OCI-LY1 (cell line): ENCODE measurements at regions not wholly inside any gene's neighbourhood (a gene's known extent, or its start where the extent isn't known, plus 50 kb on each side); places are given as distances from the start of the nearest gene placed in this dataset.

Source experiments
- H2AFZ ChIP-seq: fragments of 200-600 bp; sonication (generic), shearing (Covaris generic); 2 replicates; pipeline ENCODE4 v1.6.0; 2014; ENCODE audit warnings: antibody characterized with exemption, mild to moderate bottlenecking, low read length
- H3F3A ChIP-seq: fragments of 200-600 bp; sonication (generic), shearing (Covaris generic); 2 replicates; pipeline ENCODE4 v1.6.0; 2014; ENCODE audit warnings: mild to moderate bottlenecking, antibody characterized with exemption, low read length, moderate library complexity; ENCODE audit not compliant: insufficient read depth
- H3K27ac ChIP-seq: fragments of 200-600 bp; sonication (generic); 2 replicates; pipeline ENCODE4 v1.5.1; 2014; ENCODE audit warnings: low read length, mixed run types, mild to moderate bottlenecking, low read depth; ENCODE audit not compliant: poor library complexity, severe bottlenecking
- H3K27me3 ChIP-seq: fragments of 200-600 bp; sonication (generic); 2 replicates; pipeline ENCODE4 v1.6.0; 2014; ENCODE audit warnings: antibody characterized with exemption, mild to moderate bottlenecking, low read length, moderate library complexity; ENCODE audit not compliant: insufficient read depth
- H3K36me3 ChIP-seq: fragments of 200-600 bp; sonication (generic); 2 replicates; pipeline ENCODE4 v1.6.1; 2014; ENCODE audit warnings: mild to moderate bottlenecking, antibody characterized with exemption, low read length, moderate library complexity, mixed read lengths; ENCODE audit not compliant: insufficient read depth
- H3K4me1 ChIP-seq: fragments of 200-600 bp; sonication (generic); 2 replicates; pipeline ENCODE4 v1.5.1; 2014; ENCODE audit warnings: mild to moderate bottlenecking, low read length, moderate library complexity; ENCODE audit not compliant: insufficient read depth, severe bottlenecking
- H3K4me2 ChIP-seq: fragments of 200-600 bp; sonication (generic), shearing (Covaris generic); 2 replicates; pipeline ENCODE4 v1.6.1; 2014; ENCODE audit warnings: low read length
- H3K4me3 ChIP-seq: fragments of 200-600 bp; sonication (generic); 2 replicates; pipeline ENCODE4 v1.5.1; 2014; ENCODE audit warnings: low read length, low read depth, mild to moderate bottlenecking, mixed read lengths; ENCODE audit not compliant: poor library complexity, severe bottlenecking
- H3K79me2 ChIP-seq: fragments of 200-600 bp; shearing (Covaris generic); 2 replicates; pipeline ENCODE4 v1.6.1; 2016; ENCODE audit warnings: mixed run types, low read length, mixed read lengths; ENCODE audit not compliant: insufficient read depth
- H3K9ac ChIP-seq: fragments of 200-600 bp; sonication (generic), shearing (Covaris generic); 2 replicates; pipeline ENCODE4 v1.6.1; 2014; ENCODE audit warnings: mild to moderate bottlenecking, low read length, mixed read lengths
- H3K9me2 ChIP-seq: fragments of 200-600 bp; sonication (generic), shearing (Covaris generic); 2 replicates; pipeline ENCODE4 v1.6.1; 2014; ENCODE audit warnings: low read depth, mild to moderate bottlenecking, low read length, mixed read lengths
- H3K9me3 ChIP-seq: fragments of 200-600 bp; shearing (Covaris generic); 2 replicates; pipeline ENCODE4 v1.6.1; 2014; ENCODE audit warnings: low read length, mixed read lengths
- H4K20me1 ChIP-seq: fragments of 200-600 bp; sonication (generic), shearing (Covaris generic); 2 replicates; pipeline ENCODE4 v1.6.0; 2016; ENCODE audit warnings: mild to moderate bottlenecking, low read length; ENCODE audit not compliant: insufficient read depth
- CTCF ChIP-seq: fragments of 200-600 bp; sonication (generic), shearing (Covaris generic); IDR thresholded peaks from 2 replicates; pipeline ENCODE4 v1.5.1; 2017; ENCODE audit warnings: mild to moderate bottlenecking, antibody characterized with exemption, low read length, moderate library complexity, mixed read lengths
- EZH2 ChIP-seq: fragments of 200-600 bp; sonication (generic), shearing (Covaris generic); IDR thresholded peaks from 2 replicates; pipeline ENCODE4 v1.8.0; 2017; ENCODE audit warnings: borderline replicate concordance, mixed run types, mild to moderate bottlenecking, antibody characterized with exemption, low read length, moderate library complexity, mixed read lengths

- Histone ChIP-seq H3K9ac (no peak overlapping the region), H3K27me3 (no peaks in the 10 kb centered on the region), H3K79me2 (no peaks in the 10 kb centered on the region), H3F3A (no peaks in the 10 kb centered on the region), H3K4me2 (no peak overlapping the region), H2AFZ (no peak overlapping the region), H4K20me1 (no peaks in the 10 kb centered on the region), H3K36me3 (no peaks in the 10 kb centered on the region), H3K9me3 (no peaks in the 10 kb centered on the region), H3K27ac (no peak overlapping the region), H3K4me3 (no peak overlapping the region), H3K9me2 (no peaks in the 10 kb centered on the region), H3K4me1 (no peaks in the 10 kb centered on the region)
- no peak for TF ChIP-seq CTCF
- no peak for TF ChIP-seq EZH2
Measured at GRCh38 chr20:7520361-7520760, 419.9 kb downstream of the HAO1 start.

GRCh38 chr20:7523288-7523687 is 417.0 kb downstream of the HAO1 start:
- TF ChIP-seq CTCF (no peak), EZH2 (no peak)

GRCh38 chr20:7540018-7540417 is 400.2 kb downstream of the HAO1 start:
- TF ChIP-seq CTCF (no peak), EZH2 (no peak)
- Histone ChIP-seq H3K9me2 (no peaks in the 10 kb centered on the region), H4K20me1 (no peaks in the 10 kb centered on the region)

More at GRCh38 chr20:7523288-7523687, 417.0 kb downstream of the HAO1 start:
- H3K9me3 ChIP-seq = no peaks in the 10 kb centered on the region
- no peaks in the 10 kb centered on the region for H4K20me1 ChIP-seq
- no peaks in the 10 kb centered on the region for H3K4me1 ChIP-seq
- H3K4me3 ChIP-seq = no peak overlapping the region
- no peak overlapping the region for H3K9ac ChIP-seq
- H3K27me3 ChIP-seq = no peaks in the 10 kb centered on the region
- no peaks in the 10 kb centered on the region for H3K36me3 ChIP-seq
- H3K9me2 ChIP-seq = no peaks in the 10 kb centered on the region
- H3K79me2 ChIP-seq = no peaks in the 10 kb centered on the region
- H2AFZ ChIP-seq = no peak overlapping the region
- no peak overlapping the region for H3K4me2 ChIP-seq
- H3K27ac ChIP-seq = no peak overlapping the region
- no peaks in the 10 kb centered on the region for H3F3A ChIP-seq

More at GRCh38 chr20:7540018-7540417, 400.2 kb downstream of the HAO1 start:
- Histone ChIP-seq H3K9ac (no peak overlapping the region), H3F3A (no peaks in the 10 kb centered on the region), H3K9me3 (no peaks in the 10 kb centered on the region), H3K27ac (no peak overlapping the region), H3K79me2 (no peaks in the 10 kb centered on the region), H3K4me2 (no peak overlapping the region), H3K36me3 (no peaks in the 10 kb centered on the region), H3K4me1 (no peaks in the 10 kb centered on the region), H3K4me3 (no peak overlapping the region), H3K27me3 (no peaks in the 10 kb centered on the region), H2AFZ (no peak overlapping the region)
